GM21717 (cell line): ENCODE measurements at regions not wholly inside any gene's neighbourhood (a gene's known extent, or its start where the extent isn't known, plus 50 kb on each side); places are given as distances from the start of the nearest gene placed in this dataset.
"Not testable (repeated sequence)": the region's sequence is repeated elsewhere in the genome, so short reads cannot be mapped to it uniquely, and the experiment has no call there.

Source experiments
- ATAC-seq: cut with Tn5 transposase; IDR thresholded peaks from one replicate; pipeline ENCODE4 v1.9.1; 2021; ENCODE audit warnings: mild to moderate bottlenecking, moderate library complexity; ENCODE audit not compliant: unreplicated experiment

DNA sequence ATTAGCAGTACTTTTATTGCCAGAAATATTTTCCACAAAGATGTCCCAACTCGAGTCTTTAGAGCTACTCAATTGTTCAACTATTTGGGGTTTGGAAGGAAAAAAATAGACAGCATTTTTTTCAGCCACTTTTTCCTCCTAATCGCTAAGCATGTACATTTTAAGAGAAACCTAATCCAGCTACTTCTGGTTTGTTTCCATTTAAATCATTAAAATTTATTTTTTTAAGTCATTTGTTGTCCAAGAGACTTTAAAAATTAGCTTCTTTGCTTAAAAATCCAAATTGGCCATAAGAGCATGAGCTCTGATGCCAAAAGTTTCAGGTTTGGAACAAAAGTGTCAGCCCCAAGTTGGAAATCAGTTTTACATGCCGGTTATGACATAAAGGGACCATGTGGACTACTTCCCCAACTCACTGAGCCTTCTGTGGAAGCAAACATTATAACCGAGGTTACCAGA, 186.3 kb upstream of the INTU start:
- no peak for ATAC-seq

DNA sequence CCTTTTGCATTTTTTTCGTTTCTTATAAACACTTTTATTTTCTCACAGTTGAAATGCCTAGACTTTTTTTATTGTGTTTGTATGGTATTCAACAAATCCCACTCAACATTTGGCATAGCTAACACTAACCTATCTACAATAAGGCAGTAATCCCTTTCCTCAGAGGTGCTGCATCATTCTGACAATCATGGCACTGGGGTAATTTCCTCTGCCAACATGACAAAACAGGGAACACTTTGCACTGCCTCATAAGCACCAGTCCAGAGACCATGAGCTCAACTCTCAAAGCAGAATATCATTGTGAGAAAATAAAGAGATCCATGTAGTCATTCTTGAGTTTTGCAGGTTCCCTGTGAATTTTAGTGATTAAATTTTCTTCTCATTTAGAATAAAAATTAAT, 183.8 kb upstream of the INTU start:
- ATAC-seq = no peak

DNA sequence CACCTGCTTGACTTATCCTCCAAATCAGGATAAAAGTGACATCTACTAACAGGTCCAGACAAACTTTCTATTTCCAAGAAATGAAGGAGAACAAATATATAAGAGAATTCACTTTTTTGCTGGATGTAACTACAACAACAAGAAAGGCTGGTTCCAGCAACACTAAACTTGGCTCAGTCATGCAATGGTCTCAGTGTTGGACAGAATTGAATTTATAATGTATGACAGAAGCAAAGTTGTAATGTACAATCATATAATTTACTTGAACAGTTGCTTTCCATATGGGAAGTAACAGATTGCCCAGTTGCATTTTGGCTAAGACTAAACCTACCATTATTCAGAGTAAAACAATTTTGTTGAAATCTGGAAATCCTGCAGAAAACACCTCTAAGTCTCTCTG, 183.3 kb upstream of the INTU start:
- no peak for ATAC-seq

DNA sequence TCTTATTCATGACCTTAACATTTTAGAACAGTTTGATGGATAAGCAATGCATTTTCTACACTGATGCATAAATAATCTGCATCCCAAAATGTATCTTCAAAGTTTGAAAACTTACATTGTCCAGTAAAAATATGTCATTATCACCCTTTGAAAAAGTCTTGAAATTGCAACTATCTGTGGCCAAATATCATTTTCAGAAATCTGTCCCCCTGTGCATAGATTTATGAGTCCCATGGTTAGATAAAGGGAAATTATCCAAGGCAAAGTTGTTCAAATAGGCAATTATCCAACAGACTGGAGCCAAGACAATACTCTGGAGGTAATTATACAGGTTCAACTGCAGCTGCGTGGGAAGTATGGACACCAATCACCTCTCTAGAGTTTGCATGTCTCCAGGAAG, 182.5 kb upstream of the INTU start:
- ATAC-seq = no peak

DNA sequence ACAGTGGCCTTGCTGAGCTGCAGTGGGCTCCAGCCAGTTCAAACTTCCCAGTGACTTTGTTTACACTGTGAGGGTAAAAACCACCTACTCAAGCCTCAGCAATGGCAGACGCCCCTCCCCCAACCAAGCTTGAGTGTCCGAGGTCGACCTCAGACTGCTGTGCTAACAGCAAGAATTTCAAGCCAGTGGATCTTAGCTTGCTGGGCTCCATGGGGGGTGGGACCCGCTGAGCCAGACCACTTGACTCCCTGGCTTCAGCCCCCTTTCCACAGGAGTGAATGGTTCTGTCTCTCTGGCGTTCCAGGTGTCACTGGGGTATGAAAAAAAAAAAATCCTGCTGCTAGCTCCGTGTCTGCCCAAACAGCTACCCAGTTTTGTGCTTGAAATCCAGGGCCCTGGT, 168.9 kb upstream of the INTU start:
- ATAC-seq = no peak

DNA sequence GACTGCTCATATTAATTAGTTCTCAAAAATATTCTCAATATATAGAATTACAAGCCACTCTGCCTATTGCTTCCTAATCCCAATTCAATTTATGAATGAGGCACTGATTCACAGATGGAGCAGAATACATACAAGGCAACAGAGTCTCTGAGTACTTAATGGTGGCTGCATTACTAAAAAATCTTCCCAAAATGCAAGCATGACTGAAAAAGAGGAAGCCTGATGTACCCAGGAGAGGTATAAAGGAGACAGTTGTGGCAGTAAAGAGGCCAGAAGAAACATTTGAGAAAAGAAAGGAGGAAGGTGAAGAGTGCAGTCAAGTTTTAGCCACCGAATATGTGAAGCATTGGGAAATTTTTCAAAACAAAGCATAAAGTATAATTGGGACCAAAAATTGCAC, 163.2 kb upstream of the INTU start:
- ATAC-seq = no peak

DNA sequence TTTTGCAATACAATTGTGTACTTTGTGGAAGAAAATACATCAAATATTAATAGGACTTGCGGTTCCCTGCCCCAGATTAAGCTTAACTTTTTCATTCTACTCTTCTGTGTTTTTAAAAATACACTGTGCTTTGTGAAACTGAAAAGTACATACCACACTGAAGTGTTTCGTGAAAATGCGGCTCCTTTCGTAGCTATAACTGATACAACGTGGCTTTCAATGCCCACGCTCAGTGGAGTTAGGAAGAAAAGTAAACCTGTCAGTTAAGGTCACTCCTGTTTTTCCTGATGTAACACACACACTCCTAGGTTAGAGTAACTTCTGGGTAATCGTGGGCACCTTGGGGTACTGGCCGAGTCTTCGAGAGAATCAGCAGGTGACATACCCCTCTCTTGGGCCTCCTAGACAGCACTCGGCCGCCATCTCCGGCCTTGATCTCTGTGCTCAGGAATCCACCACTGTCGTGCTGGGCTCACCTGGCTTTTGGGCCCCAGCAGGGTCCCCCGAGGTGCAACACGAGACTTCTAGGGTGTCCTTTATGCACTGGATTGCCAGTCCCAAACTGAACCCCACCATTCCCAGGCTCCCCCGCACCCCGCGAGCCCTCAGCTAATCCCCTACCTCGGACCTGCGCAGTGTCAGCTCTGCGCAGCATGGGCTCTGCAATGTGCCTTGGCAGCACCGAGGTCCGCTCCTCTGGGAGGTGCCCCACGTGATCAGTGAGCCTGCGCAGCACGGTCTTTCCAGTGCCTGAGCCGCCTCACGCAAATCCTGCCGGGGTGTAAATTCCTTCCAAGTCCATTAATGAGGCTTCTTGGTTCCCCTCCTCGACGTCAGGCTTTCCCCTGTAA, 162.6 kb upstream of the INTU start:
- ATAC-seq = no peak

DNA sequence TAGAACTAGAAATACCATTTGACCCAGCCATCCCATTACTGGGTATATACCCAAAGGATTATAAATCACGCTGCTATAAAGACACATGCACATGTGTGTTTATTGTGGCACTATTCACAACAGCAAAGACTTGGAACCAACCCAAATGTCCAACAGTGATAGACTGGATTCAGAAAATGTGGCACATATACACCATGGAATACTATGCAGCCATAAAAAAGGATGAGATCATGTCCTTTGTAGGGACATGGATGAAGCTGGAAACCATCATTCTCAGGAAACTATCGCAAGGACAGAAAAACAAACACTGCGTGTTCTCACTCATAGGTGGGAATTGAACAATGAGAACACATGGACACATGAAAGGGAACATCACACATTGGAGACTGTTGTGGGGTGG, 154.5 kb upstream of the INTU start:
- not testable (repeated sequence) for ATAC-seq

DNA sequence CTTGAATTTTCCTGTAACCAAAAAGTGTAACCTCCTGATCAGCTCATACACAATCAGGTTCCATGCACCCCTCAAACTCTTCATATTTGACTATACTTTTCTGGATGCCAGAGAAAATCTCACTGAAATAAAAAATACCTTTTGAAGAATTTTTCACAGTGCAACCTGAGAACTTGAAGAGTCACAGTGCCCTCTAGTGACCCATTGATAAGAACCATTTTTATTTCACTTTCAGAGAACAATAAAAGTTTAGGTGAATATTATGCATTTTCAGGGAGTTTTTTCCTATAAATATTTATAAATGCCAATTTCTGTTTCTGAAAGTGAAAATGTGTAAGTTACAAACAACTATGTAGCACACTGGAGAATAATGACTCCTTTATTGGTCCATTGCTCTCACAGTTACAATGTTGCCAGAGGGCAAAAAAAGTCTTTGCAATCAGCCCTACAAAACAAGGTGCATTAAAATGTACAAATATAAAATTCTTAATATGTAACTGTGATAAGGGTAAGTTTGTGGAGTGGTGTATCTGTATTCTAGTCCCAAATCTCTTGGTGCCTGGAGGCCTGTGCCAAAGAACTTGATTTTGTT, 153.6 kb upstream of the INTU start:
- ATAC-seq = no peak

DNA sequence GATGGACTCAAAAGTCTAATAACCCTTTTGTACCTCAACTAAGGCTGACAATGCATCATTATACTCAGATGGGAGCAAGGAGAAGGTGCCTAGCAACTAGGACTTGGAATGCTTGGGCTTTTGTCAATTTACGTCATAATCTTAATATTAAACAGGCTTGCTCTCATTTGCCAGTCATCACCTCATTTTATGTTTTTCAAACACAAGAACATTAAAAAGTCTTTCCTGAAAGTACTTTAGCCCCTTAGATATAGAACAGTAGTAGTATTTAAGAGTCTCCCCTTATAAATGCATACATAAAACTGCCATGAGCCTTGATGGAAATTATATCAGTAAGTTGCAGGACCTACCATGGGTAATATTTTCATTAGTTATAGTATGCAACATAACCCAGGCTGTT, 150.7 kb upstream of the INTU start:
- no peak for ATAC-seq

DNA sequence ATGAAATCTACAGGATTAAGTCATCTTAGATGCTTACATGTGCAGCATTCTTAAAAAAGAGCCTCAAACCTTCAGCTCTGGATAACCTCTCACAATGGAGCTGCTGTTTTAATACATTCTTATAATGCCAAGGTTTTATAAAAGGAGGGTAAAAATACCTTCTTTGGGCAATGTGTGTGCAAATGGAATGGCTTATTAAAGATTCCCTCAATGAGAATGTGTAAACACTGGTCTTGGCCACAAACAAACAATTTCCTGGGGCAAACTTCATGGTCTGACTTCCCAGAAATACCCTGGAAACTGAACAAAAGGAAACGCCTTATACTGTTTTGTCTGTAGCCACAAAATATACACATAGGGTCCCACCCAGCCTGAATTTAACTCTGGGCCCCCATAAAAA, 148.6 kb upstream of the INTU start:
- ATAC-seq = no peak

DNA sequence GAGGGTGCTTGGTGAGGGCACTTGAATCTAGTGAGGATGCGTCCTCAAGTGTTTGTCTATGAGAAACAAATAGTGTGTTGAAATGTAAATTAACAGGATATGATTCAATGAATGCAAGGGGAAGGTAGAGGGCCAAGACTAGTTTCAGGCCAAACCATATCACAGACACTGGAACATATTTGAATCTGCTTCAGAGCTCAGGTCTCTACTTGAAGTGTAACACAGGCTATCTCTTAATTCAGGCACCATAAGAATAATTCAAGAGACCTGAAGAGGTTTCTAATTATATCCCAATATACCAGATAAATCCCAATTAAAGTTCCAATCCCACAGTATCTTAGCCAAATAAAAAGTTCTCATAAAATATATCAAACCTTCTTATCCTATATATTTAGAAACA, 146.5 kb upstream of the INTU start:
- no peak for ATAC-seq

DNA sequence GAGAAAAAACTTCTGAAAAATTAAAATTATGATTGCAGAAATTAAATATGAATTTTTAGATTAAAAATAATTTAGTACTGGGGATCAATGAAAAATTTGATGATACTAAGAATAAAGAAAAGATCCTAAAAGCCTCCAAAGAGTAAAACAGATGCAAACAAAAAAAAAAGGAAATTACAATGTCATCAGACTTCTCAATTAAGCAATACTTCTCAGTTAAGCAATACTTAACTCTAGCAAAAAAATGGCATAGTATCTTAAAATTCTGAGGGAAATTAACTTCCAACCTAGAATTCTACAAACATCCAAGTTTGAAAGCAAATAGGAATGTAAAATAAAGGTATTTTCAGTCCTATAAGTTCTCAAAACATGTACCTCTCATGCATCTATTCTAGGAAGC, 141.2 kb upstream of the INTU start:
- ATAC-seq = no peak

DNA sequence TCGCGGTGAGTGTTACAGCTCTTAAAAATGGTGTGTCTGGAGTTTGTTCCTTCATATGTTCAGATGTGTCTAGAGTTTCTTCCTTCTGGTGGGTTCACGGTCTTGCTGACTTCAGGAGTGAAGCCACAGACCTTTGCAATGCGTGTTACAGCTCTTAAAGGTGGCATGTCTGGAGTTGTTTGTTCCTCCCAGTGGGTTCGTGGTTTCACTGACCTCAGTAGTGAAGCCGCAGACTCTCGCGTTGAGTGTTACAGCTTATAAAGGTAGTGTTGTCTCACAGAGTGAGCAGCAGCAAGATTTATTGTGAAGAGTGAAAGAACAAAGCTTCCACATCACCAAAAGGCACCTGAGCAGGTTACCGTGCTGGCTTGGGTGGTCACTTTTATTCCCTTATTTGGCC, 135.9 kb upstream of the INTU start:
- not testable (repeated sequence) for ATAC-seq

DNA sequence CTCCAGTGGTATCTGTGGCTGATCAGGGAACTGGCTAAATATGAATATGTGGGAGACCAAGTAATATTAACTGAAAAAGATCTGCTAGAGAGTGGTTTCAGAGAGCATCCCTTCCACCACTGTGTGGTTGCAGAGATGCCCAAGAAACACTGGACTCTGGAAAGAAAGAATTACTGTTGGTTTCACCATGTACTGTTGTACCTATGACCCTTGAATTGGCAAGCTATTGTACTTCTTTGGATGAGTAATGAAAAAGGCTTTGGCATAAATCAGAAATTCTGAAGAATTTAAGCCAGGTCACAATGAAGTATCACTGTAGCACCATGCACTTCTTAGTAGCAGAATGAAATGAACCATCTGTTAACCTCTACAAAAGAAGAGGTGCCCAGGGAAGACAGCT, 134.4 kb upstream of the INTU start:
- no peak for ATAC-seq

DNA sequence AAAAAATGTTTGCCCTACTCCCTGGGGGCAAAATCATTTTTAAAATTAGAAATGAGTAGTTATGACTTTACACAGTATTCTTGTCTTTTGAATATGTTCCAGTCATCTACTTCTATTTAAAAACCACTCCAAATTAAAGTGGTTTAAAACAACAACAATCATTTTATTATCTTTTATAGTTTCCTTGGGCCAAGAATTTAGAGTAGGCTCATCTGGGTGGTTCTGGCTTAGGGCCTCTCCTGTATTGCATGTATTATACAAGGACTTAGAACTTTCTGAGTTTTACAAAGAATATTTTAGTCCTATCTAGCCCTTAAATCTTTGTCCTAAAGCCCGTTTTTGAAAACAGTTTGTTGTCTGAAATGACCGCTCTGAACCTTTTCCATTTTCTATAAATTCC, 132.5 kb upstream of the INTU start:
- no peak for ATAC-seq

DNA sequence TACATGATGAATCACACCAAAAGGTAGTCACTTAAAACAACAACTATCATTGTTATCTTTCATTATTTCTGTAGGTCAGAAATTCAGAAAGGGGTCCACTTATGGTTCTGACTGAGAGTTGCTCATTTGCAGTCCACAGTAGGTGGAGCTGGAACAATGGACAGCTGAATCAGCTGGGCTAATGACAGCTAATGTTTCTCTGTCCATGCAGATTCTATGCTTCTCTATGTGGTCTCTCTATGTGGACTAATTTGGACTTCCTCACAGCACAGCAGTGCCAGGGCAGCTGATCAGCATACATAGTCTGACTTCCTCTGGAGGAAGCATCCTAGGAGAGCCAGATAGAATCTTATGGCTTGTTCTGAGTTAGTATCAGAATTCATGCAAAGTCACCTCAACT, 131.7 kb upstream of the INTU start:
- no peak for ATAC-seq

DNA sequence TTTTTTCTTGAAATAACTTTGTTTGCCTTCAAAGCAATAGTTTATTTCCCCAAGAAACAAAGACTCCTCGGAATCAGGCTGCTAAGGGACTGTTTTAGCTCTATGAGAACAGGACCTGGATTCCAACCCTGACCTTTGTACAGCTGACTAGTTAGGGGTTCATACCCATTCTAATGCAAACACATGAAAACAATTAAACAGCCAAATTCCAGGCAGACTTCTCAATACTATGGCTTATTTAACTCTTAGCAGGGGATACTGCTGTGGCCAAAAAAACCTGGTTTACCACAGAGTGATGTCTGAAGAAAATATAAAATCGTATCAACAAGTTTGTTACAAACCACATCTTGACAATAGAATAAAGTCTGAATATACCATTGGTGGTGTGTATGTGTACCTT, 129.6 kb upstream of the INTU start:
- ATAC-seq = no peak

DNA sequence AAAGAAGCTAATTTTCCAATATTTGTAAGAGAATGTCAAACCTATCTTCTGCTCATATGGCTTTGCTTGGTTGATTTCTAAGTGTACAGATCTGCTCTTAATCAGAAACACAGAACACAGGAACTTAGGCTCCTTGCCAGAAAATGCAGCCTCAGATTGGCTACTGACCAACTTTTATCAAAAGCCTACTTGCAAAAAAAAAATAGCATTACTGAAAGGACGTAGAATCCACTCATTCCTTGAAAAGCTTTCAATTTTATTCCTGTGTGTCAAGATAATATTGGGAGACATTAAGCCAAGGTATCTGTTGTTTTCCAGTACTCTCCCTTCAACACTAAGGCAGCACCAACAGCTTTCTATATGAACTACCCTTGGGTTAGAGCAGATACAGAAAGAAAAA, 127.6 kb upstream of the INTU start:
- ATAC-seq = no peak

DNA sequence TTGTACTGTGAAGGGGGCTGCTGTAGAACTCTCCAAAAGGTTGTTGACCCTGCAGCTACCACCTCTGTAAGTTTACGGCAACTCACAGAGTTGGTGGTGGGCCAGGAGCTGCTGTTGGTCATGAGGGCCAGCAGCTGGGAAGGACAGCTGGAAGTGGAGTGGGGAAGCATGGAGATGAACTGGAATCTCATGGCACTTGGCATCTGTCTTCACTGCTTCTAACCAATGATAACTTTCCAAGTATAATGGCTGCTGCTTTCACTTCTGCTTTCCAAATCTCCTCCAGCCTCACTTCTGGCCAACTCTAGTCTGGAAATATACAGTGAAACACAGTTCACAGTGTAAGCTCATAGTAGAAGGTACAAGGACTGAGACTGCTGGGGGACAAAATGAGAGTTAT, 126.5 kb upstream of the INTU start:
- peak; percentile 53 for ATAC-seq

DNA sequence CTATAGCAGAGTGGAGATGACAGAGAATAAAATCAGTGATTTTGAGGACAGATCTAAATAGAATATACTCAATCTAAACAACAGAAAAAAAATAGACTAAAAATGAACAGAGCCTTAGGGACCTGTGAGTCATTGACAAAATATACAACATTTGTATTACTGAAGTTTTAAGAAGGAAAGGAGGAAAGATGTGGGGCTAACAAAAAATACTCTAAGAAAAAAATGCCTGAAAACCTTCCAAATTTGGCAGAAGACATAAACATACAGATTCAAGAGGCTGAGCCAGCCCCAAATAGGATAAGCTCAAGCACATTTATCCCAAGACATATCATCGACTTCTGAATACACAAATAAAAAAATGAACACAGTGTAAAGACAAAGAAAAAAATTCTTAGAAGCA, 123.6 kb upstream of the INTU start:
- no peak for ATAC-seq

DNA sequence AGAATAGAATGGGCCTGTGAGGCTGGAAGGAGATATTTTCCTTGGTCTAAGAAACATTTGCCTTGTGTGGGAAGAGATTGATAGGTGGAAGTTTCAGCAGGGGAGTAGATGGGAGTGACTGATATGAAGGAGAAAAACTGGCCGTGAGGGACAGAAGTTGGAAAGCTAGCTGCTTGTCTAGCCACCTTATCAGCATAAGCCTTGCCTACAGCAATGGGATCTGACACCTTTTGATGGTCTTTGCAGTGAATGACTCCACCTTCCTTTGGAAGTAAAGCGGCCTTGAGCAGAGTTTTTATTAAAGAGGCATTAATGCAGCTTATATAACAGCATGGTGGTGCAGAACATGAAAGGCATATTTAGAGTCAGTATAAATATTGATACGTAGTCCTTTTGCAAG, 120.1 kb upstream of the INTU start:
- not testable (repeated sequence) for ATAC-seq

DNA sequence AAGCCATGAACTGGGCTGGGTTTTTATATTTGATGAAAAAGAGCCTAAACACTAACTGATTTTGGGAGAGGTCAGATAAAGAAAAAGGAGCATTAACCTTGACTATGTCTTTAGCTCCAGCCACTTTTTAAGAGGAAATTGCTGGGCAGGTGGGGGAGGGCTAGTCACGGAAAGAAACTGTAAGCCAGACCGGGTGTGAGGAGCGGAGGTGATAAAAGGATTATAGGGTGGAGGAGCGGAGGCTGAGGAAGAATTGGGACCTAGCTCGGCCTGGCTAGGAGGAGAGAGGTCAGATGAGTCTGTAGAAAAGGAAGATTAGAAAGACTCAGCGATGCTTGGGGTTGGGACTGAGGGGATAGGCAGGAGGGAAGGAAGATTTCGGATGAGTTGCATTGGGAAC, 117.5 kb upstream of the INTU start:
- ATAC-seq = not testable (repeated sequence)
